BJ (cell line): ENCODE measurements at regions not wholly inside any gene's neighbourhood (a gene's known extent, or its start where the extent isn't known, plus 50 kb on each side); places are given as distances from the start of the nearest gene placed in this dataset.

ENCODE experiments used
- CTCF ChIA-PET: fragments of 350-600 bp; formaldehyde crosslinking; extraction: SDS; loops from one replicate; lab custom pipeline; 2021; ENCODE audit warnings: antibody characterized with exemption, inconsistent platforms; lab: Yijun Ruan, JAX
- POLR2A ChIA-PET: fragments of 300-600 bp; sonication (Branson Sonifier 250); formaldehyde crosslinking; extraction: SDS; loops from one replicate; lab custom pipeline; 2021; ENCODE audit warnings: antibody characterized with exemption; lab: Charles Lee
- DNase-seq: peaks from one replicate; pipeline ENCODE4 v3.0.0-alpha.2; 2011; ENCODE audit warnings: low read depth
- H3K27me3 ChIP-seq: 2 replicates; pipeline ENCODE4 v1.6.0; 2011; ENCODE audit warnings: low read length; ENCODE audit not compliant: control insufficient read depth, insufficient read depth
- H3K36me3 ChIP-seq: 2 replicates; pipeline ENCODE4 v1.5.1; 2011; ENCODE audit warnings: low read length; ENCODE audit not compliant: control insufficient read depth, insufficient read depth
- H3K4me3 ChIP-seq: 2 replicates; pipeline ENCODE4 v1.5.1; 2011; ENCODE audit warnings: low read depth, mild to moderate bottlenecking, control low read depth, low read length
- CTCF ChIP-seq: IDR thresholded peaks from 2 replicates; pipeline ENCODE4 v1.5.1; 2011; ENCODE audit warnings: low read depth, mild to moderate bottlenecking, control low read depth, inconsistent platforms, low read length, moderate library complexity; ENCODE audit not compliant: insufficient read depth

GRCh38 chr13:56201834-56202233, 938.9 kb upstream of the PRR20A start:
- no peak for DNase-seq
- TF ChIP-seq CTCF = no peak
- CTCF ChIA-PET = no interaction called here
- Histone ChIP-seq H3K27me3 (no peaks in the 10 kb centered on the region), H3K4me3 (no peak overlapping the region), H3K36me3 (no peaks in the 10 kb centered on the region)
- POLR2A ChIA-PET = no interaction called here

- TF ChIP-seq CTCF = no peak
- H3K36me3 ChIP-seq = no peaks in the 10 kb centered on the region
- H3K27me3 ChIP-seq = no peaks in the 10 kb centered on the region
- DNase-seq = no peak
- POLR2A ChIA-PET = no interaction called here
- H3K4me3 ChIP-seq = no peak overlapping the region
- CTCF ChIA-PET = no interaction called here
Observed at GRCh38 chr13:56216221-56216620, 924.5 kb upstream of the PRR20A start.

GRCh38 chr13:56247692-56248091, 893.0 kb upstream of the PRR20A start:
- DNase-seq = no peak
- TF ChIP-seq CTCF = no peak
- ChIA-PET CTCF (no interaction called here), POLR2A (no interaction called here)
- H3K36me3 ChIP-seq = no peaks in the 10 kb centered on the region
- no peaks in the 10 kb centered on the region for H3K27me3 ChIP-seq
- H3K4me3 ChIP-seq = no peak overlapping the region

GRCh38 chr13:56271686-56272085, 869.0 kb upstream of the PRR20A start:
- ChIA-PET POLR2A (no interaction called here), CTCF (interaction anchor here (0.6 kb wide), 1 partner anchor 108 kb away, joined by 3 read pairs; no protein-coding TSS in a partner anchor)
- DNase-seq = no peak
- H3K4me3 ChIP-seq = no peak overlapping the region
- no peak for TF ChIP-seq CTCF
- no peaks in the 10 kb centered on the region for H3K27me3 ChIP-seq
- no peaks in the 10 kb centered on the region for H3K36me3 ChIP-seq

GRCh38 chr13:56283262-56283828, 857.4 kb upstream of the PRR20A start:
- Histone ChIP-seq H3K4me3 (no peak overlapping the region), H3K27me3 (no peaks in the 10 kb centered on the region), H3K36me3 (no peaks in the 10 kb centered on the region)
- POLR2A ChIA-PET = no interaction called here
- CTCF ChIA-PET = no interaction called here
- TF ChIP-seq CTCF = no peak
- DNase-seq = no peak
